OCI-LY3 (cell line): ENCODE measurements at regions not wholly inside any gene's neighbourhood (a gene's known extent, or its start where the extent isn't known, plus 50 kb on each side); places are given as distances from the start of the nearest gene placed in this dataset.

Source experiments
- H2AFZ ChIP-seq: fragments of 200-600, 300-600 bp; shearing (Covaris generic); 2 replicates; pipeline ENCODE4 v1.6.0; 2014; ENCODE audit warnings: antibody characterized with exemption, low read depth, low read length
- H3K27ac ChIP-seq: fragments of 200-600, 300-600 bp; sonication (generic); 2 replicates; pipeline ENCODE4 v1.5.1; 2014; ENCODE audit warnings: mild to moderate bottlenecking, low read length, moderate library complexity, mixed read lengths
- H3K27me3 ChIP-seq: fragments of 200-600, 300-600 bp; sonication (generic); 2 replicates; pipeline ENCODE4 v1.6.1; 2014; ENCODE audit warnings: low read depth, low read length, mixed read lengths
- H3K36me3 ChIP-seq: fragments of 200-600, 300-600 bp; sonication (generic); replicated peaks from 2 replicates; pipeline ENCODE3; 2014; ENCODE audit warnings: low read depth, low read length, mixed read lengths
- H3K4me1 ChIP-seq: fragments of 300-600, 200-600 bp; sonication (generic); 2 replicates; pipeline ENCODE4 v1.6.1; 2014; ENCODE audit warnings: low read length, mixed read lengths
- H3K4me2 ChIP-seq: fragments of 200-600, 300-600 bp; sonication (generic); 2 replicates; pipeline ENCODE4 v1.6.1; 2014; ENCODE audit warnings: low read length, mixed read lengths
- H3K4me3 ChIP-seq: fragments of 300-600, 200-600 bp; sonication (generic); 2 replicates; pipeline ENCODE4 v1.5.1; 2014; ENCODE audit warnings: antibody characterized with exemption, mild to moderate bottlenecking, low read length, moderate library complexity
- H3K79me2 ChIP-seq: fragments of 300-600, 200-600 bp; shearing (Covaris generic); 2 replicates; pipeline ENCODE4 v1.6.1; 2014; ENCODE audit warnings: mild to moderate bottlenecking, low read length, mixed read lengths
- H3K9ac ChIP-seq: fragments of 300-600, 200-600 bp; shearing (Covaris generic); 2 replicates; pipeline ENCODE4 v1.6.0; 2014; ENCODE audit warnings: mild to moderate bottlenecking, low read length, moderate library complexity
- H3K9me3 ChIP-seq: fragments of 200-600, 300-600 bp; shearing (Covaris generic); 2 replicates; pipeline ENCODE4 v1.6.1; 2014; ENCODE audit warnings: low read length, mixed read lengths; ENCODE audit not compliant: insufficient read depth
- H4K20me1 ChIP-seq: fragments of 200-600, 300-600 bp; sonication (generic); 2 replicates; pipeline ENCODE4 v1.6.1; 2016; ENCODE audit warnings: low read length, mixed read lengths; ENCODE audit not compliant: insufficient read depth
- CTCF ChIP-seq: fragments of 200-600, 300-600 bp; sonication (generic); IDR thresholded peaks from 2 replicates; pipeline ENCODE4 v1.5.1; 2014; ENCODE audit warnings: antibody characterized with exemption, low read length, low read depth
- EZH2phosphoT487 ChIP-seq: fragments of 200-600 bp; shearing (Covaris generic); IDR thresholded peaks from 2 replicates; pipeline ENCODE4 v1.6.1; 2018; ENCODE audit warnings: antibody characterized with exemption, mixed run types, low read depth

DNA sequence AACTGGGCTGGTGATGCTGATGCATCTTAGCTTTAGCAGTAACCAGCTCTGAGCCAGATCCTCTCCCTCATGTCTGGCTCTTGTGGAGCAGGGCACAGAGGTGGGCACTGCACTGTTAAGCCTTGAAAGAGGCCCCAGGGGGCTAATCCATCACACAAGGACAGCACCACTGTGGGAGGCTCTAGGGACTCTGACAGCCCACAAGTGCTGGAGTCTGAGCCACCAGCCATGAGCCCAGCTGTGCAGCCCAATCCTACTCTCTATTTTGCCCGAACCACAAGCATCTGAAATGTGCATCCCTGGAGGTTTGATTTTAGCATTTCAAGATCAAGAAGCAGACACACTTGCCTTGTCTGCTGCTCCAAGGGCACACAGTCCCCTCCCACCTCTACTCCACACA, 407.1 kb upstream of the TRPC7 start:
- TF ChIP-seq CTCF (no peak), EZH2phosphoT487 (no peak)
- no peaks in the 10 kb centered on the region for H4K20me1 ChIP-seq
- H3K9me3 ChIP-seq: no peaks in the 10 kb centered on the region
- H3K4me1 ChIP-seq: no peaks in the 10 kb centered on the region
- no peaks in the 10 kb centered on the region for H3K27me3 ChIP-seq
- no peak overlapping the region for H3K4me2 ChIP-seq
- no peak overlapping the region for H2AFZ ChIP-seq
- no peak overlapping the region for H3K27ac ChIP-seq
- no peaks in the 10 kb centered on the region for H3K36me3 ChIP-seq
- H3K9ac ChIP-seq: no peak overlapping the region
- H3K4me3 ChIP-seq: no peak overlapping the region
- H3K79me2 ChIP-seq: no peaks in the 10 kb centered on the region

DNA sequence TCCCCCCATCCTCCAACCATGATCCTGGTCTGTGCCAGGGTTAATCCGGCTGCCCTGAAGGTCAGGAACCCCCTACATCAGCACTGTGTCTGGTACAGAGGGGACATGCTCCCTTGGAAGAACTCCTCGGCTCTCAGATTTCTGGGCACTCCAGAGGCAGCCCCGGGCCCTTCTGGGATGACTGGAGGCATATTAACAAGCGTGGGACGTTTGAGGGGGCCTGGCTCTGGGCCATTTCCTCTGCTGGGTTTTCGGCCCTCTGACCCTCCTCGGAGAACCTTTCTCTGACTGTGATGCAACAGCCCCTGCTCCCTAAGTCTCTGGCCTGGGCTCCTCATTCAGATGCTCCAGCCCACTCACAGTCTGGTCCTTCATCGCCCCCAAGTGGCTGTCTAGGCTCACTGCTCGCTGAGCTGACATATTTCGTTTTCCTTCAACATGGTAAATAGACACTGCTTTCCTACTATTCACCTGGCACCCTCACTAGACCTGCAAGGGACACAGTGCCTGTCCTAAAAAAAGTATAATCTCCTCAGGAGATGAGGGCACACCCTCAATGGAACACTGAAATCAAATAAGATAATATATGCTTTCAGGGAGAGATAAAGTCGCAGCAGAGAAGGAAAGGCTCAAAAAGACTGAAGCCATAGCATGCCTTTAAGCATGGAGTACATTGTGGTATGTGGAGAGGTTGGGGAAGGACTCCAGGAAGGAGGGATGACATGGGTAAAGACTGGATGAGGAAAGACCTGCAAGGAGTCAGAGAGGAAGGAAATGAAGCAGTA, 404.7 kb upstream of the TRPC7 start:
- Histone ChIP-seq H3K9ac (no peak overlapping the region), H2AFZ (no peak overlapping the region), H3K4me2 (no peak overlapping the region), H3K4me3 (no peak overlapping the region), H3K4me1 (no peaks in the 10 kb centered on the region), H3K27ac (no peak overlapping the region), H3K79me2 (no peaks in the 10 kb centered on the region), H4K20me1 (no peaks in the 10 kb centered on the region), H3K36me3 (no peaks in the 10 kb centered on the region), H3K27me3 (no peaks in the 10 kb centered on the region), H3K9me3 (no peaks in the 10 kb centered on the region)
- peak; percentile 66 for TF ChIP-seq CTCF
- TF ChIP-seq EZH2phosphoT487: no peak

DNA sequence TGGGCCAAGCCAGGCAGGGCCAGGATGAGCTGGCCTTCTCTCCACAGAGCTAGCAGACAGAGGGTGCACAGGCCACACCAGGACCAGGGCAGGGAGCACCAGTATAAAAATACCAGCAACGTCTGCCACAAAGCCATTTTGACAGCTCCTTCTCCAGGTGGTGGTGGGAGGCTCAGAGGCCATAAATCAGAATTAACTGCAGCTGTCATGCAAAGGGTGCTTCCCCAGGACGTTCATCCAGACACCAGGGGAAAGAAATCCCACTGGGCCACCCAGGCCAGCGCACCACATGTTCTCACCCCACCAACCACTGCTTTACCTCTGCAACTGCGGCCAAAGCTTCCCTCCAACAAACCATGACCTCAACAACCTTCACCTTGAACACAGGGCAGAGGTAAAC, 403.7 kb upstream of the TRPC7 start:
- H3K79me2 ChIP-seq: no peaks in the 10 kb centered on the region
- H3K36me3 ChIP-seq: no peaks in the 10 kb centered on the region
- no peak overlapping the region for H3K9ac ChIP-seq

DNA sequence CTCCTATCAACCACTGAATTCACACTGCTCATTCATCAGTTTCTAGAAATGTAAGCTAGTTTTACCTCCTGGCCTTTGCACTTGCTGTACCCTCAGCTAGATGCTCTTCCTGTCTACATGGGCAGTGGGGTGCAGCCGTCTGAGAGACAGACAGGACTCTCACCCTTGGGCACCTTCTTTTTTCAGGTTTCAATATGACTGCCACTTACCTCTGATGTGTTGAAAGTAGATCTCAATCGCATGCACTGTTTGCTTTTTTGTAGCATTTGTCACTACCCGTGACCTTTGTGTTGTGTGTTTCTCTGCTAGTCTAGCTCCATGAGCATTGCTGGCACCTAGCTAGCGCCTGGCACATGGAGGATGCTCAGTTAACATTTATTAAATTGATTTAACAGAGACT, 403.1 kb upstream of the TRPC7 start:
- H3K27ac ChIP-seq: no peak overlapping the region
- no peak overlapping the region for H3K4me2 ChIP-seq
- H3K27me3 ChIP-seq: no peaks in the 10 kb centered on the region
- H3K9ac ChIP-seq: no peak overlapping the region
- H3K9me3 ChIP-seq: no peaks in the 10 kb centered on the region
- H2AFZ ChIP-seq: no peak overlapping the region
- TF ChIP-seq EZH2phosphoT487 (no peak), CTCF (no peak)
- H3K79me2 ChIP-seq: no peaks in the 10 kb centered on the region
- H3K4me1 ChIP-seq: no peaks in the 10 kb centered on the region
- no peaks in the 10 kb centered on the region for H3K36me3 ChIP-seq
- no peaks in the 10 kb centered on the region for H4K20me1 ChIP-seq
- no peak overlapping the region for H3K4me3 ChIP-seq

More for the DNA sequence above, 403.7 kb upstream of the TRPC7 start:
- H3K27me3 ChIP-seq: no peaks in the 10 kb centered on the region
- no peaks in the 10 kb centered on the region for H3K4me1 ChIP-seq
- H3K9me3 ChIP-seq: no peaks in the 10 kb centered on the region
- TF ChIP-seq EZH2phosphoT487: no peak
- TF ChIP-seq CTCF: no peak
- H4K20me1 ChIP-seq: no peaks in the 10 kb centered on the region
- no peak overlapping the region for H2AFZ ChIP-seq
- H3K4me3 ChIP-seq: no peak overlapping the region
- H3K4me2 ChIP-seq: no peak overlapping the region
- H3K27ac ChIP-seq: no peak overlapping the region
